ENCODE measurements at regions not wholly inside any gene's neighbourhood (a gene's known extent, or its start where the extent isn't known, plus 50 kb on each side); places are given as distances from the start of the nearest gene placed in this dataset.

GRCh38 chrX:52261125-52261462, 76.4 kb downstream of the MAGED4 start:
- TF ChIP-seq, protein P1, sequence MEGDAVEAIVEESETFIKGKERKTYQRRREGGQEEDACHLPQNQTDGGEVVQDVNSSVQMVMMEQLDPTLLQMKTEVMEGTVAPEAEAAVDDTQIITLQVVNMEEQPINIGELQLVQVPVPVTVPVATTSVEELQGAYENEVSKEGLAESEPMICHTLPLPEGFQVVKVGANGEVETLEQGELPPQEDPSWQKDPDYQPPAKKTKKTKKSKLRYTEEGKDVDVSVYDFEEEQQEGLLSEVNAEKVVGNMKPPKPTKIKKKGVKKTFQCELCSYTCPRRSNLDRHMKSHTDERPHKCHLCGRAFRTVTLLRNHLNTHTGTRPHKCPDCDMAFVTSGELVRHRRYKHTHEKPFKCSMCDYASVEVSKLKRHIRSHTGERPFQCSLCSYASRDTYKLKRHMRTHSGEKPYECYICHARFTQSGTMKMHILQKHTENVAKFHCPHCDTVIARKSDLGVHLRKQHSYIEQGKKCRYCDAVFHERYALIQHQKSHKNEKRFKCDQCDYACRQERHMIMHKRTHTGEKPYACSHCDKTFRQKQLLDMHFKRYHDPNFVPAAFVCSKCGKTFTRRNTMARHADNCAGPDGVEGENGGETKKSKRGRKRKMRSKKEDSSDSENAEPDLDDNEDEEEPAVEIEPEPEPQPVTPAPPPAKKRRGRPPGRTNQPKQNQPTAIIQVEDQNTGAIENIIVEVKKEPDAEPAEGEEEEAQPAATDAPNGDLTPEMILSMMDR (IDR thresholded peaks at IDR 0.05; ENCODE audit: borderline replicate concordance, extremely low read depth, low read length, poor library complexity, severe bottlenecking), result no peak
- no peak for TF ChIP-seq EZH2 (IDR thresholded peaks at IDR 0.05; ENCODE audit: borderline replicate concordance, low read depth, low read length, severe bottlenecking)

Measured in DND-41 (cell line).